ENCODE measurements at regions not wholly inside any gene's neighbourhood (a gene's known extent, or its start where the extent isn't known, plus 50 kb on each side); places are given as distances from the start of the nearest gene placed in this dataset.

DNA sequence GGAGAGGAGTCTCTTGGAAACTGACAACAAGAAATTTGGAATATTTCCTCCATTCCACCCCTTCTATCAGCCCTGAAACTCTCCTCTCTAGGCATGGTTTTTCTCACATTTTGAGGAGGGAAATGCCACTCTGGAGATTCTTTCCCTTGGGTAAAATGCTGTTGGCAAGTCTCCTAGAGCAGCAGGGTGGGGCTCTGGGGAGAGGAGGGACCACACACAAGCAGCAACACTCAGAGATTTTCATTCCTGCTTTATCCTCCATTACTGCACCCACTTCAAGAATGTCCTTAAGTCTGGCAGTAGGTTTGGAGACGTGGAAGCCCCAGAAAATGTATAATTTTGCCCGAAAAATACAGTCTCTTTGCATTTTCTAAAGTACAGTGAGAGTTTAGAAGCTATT, 130.8 kb upstream of the FLRT2 start:
- Mint-ChIP-seq H3K27me3 (ENCODE audit: low read depth) (no peaks in the 10 kb centered on the region), H3K4me3 (no peak overlapping the region), H3K36me3 (ENCODE audit: low read depth) (no peaks in the 10 kb centered on the region), H3K27ac (no peak overlapping the region), H3K9me3 (peaks cover 4% of the 10 kb centered on the region), H3K4me1 (ENCODE audit: low read depth) (no peaks in the 10 kb centered on the region)

- peaks cover 4% of the 10 kb centered on the region for H3K9me3 Mint-ChIP-seq
- H3K4me1 Mint-ChIP-seq (ENCODE audit: low read depth) = no peaks in the 10 kb centered on the region
- no peaks in the 10 kb centered on the region for H3K27me3 Mint-ChIP-seq (ENCODE audit: low read depth)
- H3K4me3 Mint-ChIP-seq = no peak overlapping the region
- H3K36me3 Mint-ChIP-seq (ENCODE audit: low read depth) = no peaks in the 10 kb centered on the region
- no peak overlapping the region for H3K27ac Mint-ChIP-seq
Measured at GRCh38 chr14:85400678-85401077, 129.3 kb upstream of the FLRT2 start.

DNA sequence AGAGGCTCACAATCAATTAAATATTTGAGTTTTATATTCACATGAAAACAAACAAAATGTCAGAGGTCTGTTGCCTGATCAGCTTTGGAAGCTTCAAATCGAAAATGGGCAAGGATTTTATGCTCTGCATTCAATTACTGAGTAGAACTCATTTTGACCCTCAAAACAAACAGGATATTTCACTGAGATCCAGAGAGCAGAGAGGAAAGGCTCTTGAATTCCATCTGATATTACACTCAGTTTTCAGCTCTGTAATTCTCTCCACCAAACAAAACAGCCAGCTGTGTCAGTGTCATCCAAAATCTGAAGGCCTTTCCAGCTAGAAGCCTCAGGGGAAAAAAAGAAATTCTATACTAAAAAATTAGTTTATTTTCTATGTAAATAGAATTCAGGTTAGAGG, 128.6 kb upstream of the FLRT2 start:
- Mint-ChIP-seq H3K9me3 (peaks cover 4% of the 10 kb centered on the region), H3K4me3 (no peak overlapping the region), H3K4me1 (ENCODE audit: low read depth) (no peaks in the 10 kb centered on the region), H3K36me3 (ENCODE audit: low read depth) (no peaks in the 10 kb centered on the region), H3K27me3 (ENCODE audit: low read depth) (no peaks in the 10 kb centered on the region), H3K27ac (no peak overlapping the region)

- H3K36me3 Mint-ChIP-seq (ENCODE audit: low read depth) = no peaks in the 10 kb centered on the region
- H3K27me3 Mint-ChIP-seq (ENCODE audit: low read depth) = no peaks in the 10 kb centered on the region
- no peak overlapping the region for H3K27ac Mint-ChIP-seq
- H3K4me1 Mint-ChIP-seq (ENCODE audit: low read depth) = no peaks in the 10 kb centered on the region
- H3K9me3 Mint-ChIP-seq = peaks cover 4% of the 10 kb centered on the region
- no peak overlapping the region for H3K4me3 Mint-ChIP-seq
Measured at GRCh38 chr14:85402569-85403162, 127.3 kb upstream of the FLRT2 start.

GRCh38 chr14:85409481-85410210, 120.3 kb upstream of the FLRT2 start:
- no peak overlapping the region for H3K27ac Mint-ChIP-seq
- no peaks in the 10 kb centered on the region for H3K27me3 Mint-ChIP-seq (ENCODE audit: low read depth)
- no peaks in the 10 kb centered on the region for H3K4me1 Mint-ChIP-seq (ENCODE audit: low read depth)
- no peaks in the 10 kb centered on the region for H3K36me3 Mint-ChIP-seq (ENCODE audit: low read depth)
- H3K4me3 Mint-ChIP-seq = no peak overlapping the region
- peaks cover 5% of the 10 kb centered on the region for H3K9me3 Mint-ChIP-seq

- H3K36me3 Mint-ChIP-seq (ENCODE audit: low read depth) = no peaks in the 10 kb centered on the region
- peaks cover 5% of the 10 kb centered on the region for H3K9me3 Mint-ChIP-seq
- H3K4me1 Mint-ChIP-seq (ENCODE audit: low read depth) = no peaks in the 10 kb centered on the region
- no peaks in the 10 kb centered on the region for H3K27me3 Mint-ChIP-seq (ENCODE audit: low read depth)
- H3K4me3 Mint-ChIP-seq = no peak overlapping the region
- H3K27ac Mint-ChIP-seq = no peak overlapping the region
Measured at GRCh38 chr14:85412756-85413155, 117.2 kb upstream of the FLRT2 start.

DNA sequence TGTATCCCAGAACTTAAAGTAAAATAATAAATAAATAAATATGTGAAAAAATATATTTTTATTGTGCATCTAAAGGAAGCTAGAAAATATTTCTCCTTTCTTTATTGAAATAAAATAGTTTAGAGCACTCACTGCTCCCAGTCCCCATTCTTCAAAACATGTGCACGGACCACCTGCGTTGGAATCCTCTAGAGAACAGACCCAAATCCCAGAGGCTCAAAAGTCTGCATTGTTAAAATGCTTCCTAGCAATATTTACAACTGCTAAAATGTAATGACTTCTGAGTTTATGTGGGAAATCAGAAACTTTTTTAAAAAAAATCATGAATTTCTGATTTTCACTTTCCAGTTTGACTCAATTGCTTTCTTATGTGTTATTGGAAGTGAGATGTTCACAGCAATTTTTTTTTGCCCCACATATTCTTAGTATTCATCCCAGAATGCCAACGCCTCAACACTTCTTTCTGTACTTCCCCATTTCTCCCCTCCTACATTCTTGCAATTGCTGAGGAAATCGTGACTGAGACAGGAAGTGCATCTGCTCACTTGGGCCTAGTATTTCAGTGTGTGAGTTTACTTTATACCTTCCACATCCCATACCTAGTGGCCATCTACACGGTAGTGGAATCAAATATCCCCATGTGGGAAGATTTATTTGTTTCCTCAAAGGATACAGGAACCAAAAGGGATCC, 116.0 kb upstream of the FLRT2 start:
- H3K4me3 Mint-ChIP-seq = no peak overlapping the region
- peaks cover 5% of the 10 kb centered on the region for H3K9me3 Mint-ChIP-seq
- H3K27ac Mint-ChIP-seq = no peak overlapping the region
- H3K27me3 Mint-ChIP-seq (ENCODE audit: low read depth) = no peaks in the 10 kb centered on the region
- no peaks in the 10 kb centered on the region for H3K4me1 Mint-ChIP-seq (ENCODE audit: low read depth)
- no peaks in the 10 kb centered on the region for H3K36me3 Mint-ChIP-seq (ENCODE audit: low read depth)

DNA sequence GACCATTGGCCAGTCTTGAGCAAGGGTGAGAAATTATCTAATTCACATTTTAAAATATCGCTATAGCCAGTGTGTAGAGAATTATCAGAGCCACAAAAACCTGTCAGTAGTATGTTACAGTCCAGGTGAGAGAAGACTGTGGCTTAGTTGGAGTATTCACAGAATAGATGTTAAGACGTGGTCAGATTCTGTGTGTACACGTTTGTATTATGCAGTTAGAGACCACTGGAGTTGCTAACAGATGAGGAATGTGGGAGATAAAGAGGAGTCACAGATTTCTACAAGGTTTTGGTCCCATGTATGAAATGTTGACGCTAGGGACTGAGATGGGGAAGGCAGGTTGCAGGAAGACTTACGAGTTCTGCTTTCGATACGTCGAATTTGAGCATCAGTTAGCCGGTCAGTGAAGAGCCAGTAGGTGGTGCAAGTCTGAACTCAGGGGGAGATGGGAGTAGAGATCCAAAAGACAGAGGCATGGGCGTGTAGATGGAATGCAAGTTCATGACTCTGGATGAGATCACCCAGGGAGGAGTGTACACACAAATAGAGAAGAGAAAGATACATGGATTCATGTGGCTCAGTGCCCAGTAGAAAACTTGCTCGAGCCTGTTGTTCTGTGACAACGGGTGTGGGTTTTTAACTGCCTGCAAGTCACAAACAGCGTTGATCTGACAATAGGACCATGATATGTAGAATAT, 114.8 kb upstream of the FLRT2 start:
- H3K4me1 Mint-ChIP-seq (ENCODE audit: low read depth) = no peaks in the 10 kb centered on the region
- no peak overlapping the region for H3K27ac Mint-ChIP-seq
- peaks cover 7% of the 10 kb centered on the region for H3K9me3 Mint-ChIP-seq
- H3K36me3 Mint-ChIP-seq (ENCODE audit: low read depth) = no peaks in the 10 kb centered on the region
- H3K4me3 Mint-ChIP-seq = no peak overlapping the region
- H3K27me3 Mint-ChIP-seq (ENCODE audit: low read depth) = no peaks in the 10 kb centered on the region

DNA sequence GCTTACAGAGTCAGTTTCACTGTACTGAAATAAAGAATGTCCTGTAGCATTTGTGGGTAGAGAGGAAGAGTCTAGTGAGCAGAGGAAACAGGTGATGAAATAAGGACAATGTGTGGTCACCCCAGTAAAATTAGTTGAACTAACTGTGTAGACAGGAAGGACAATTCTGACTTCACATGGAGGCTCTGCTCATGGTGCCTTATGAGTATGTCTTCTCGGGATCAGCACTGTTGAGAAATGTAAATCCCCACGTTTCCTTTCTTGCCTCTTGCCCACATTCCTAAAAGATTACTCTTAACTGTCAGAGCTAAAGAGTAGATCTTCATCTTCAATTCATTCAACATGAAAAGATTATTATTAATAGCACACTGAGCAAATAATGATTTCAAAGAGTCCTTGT, 113.2 kb upstream of the FLRT2 start:
- peaks cover 4% of the 10 kb centered on the region for H3K9me3 Mint-ChIP-seq
- no peaks in the 10 kb centered on the region for H3K27me3 Mint-ChIP-seq (ENCODE audit: low read depth)
- no peaks in the 10 kb centered on the region for H3K4me1 Mint-ChIP-seq (ENCODE audit: low read depth)
- H3K36me3 Mint-ChIP-seq (ENCODE audit: low read depth) = no peaks in the 10 kb centered on the region
- no peak overlapping the region for H3K4me3 Mint-ChIP-seq
- H3K27ac Mint-ChIP-seq = no peak overlapping the region

DNA sequence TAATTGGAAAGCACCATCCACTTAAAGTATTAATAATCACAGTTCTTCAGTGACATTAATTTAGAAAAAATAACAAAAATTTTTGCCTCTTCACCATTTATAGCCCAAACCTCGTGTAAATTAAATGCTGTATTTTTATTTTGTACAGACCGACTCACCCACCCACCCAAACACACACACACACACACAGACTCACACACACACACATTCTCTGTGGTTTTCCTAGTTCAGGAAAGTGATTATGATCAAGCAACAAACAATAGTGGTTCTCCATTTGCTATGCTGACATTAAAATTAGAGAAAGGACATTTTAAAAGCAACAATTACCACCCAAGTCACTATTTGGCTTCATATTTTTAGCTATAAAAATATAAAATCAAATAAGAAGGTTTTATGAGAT, 112.5 kb upstream of the FLRT2 start:
- peaks cover 4% of the 10 kb centered on the region for H3K9me3 Mint-ChIP-seq
- H3K27ac Mint-ChIP-seq = no peak overlapping the region

DNA sequence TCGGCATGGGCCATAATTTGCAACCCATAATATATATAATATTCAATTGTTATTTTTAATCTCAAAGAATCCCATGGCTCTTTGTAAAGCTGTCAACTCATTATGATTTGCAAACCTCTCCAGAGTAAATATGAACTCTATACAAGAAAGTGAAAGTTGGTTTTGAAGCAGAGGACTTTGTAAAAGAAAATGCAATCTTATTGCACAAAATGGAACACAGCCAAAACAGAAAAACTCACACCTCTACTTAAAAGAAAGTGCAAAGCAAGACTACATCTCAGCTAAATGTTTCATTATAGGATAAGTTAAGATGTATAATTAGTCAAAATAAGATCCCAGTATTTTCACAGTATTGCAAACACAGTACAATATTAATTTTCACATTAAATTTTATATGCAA, 111.2 kb upstream of the FLRT2 start:
- Mint-ChIP-seq H3K27me3 (ENCODE audit: low read depth) (no peaks in the 10 kb centered on the region), H3K9me3 (peaks cover 4% of the 10 kb centered on the region), H3K27ac (no peak overlapping the region), H3K36me3 (ENCODE audit: low read depth) (no peaks in the 10 kb centered on the region), H3K4me3 (no peak overlapping the region), H3K4me1 (ENCODE audit: low read depth) (no peaks in the 10 kb centered on the region)

More for the DNA sequence above, 112.5 kb upstream of the FLRT2 start:
- no peaks in the 10 kb centered on the region for H3K36me3 Mint-ChIP-seq (ENCODE audit: low read depth)
- H3K27me3 Mint-ChIP-seq (ENCODE audit: low read depth) = no peaks in the 10 kb centered on the region
- no peaks in the 10 kb centered on the region for H3K4me1 Mint-ChIP-seq (ENCODE audit: low read depth)
- H3K4me3 Mint-ChIP-seq = no peak overlapping the region

DNA sequence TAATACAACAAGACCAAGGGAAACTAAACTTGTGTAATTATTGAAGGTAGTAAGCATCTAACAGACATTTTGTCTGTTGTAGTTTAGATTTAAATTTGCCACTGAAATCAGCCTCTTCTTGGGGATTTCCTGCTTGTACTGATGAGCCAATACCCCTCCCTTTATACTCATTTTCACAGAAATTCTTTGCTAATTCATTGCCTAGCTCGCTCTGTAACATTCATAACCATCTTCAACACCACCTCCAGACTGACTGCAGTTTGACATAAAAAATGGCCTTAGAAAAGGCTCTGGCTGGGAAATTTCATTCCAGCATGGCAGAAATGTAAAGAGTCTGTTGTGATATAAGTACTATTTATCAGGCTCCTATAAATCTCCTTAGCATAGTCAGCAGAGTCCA, 109.7 kb upstream of the FLRT2 start:
- Mint-ChIP-seq H3K4me3 (no peak overlapping the region), H3K27ac (no peak overlapping the region), H3K4me1 (ENCODE audit: low read depth) (no peaks in the 10 kb centered on the region), H3K27me3 (ENCODE audit: low read depth) (no peaks in the 10 kb centered on the region), H3K36me3 (ENCODE audit: low read depth) (no peaks in the 10 kb centered on the region), H3K9me3 (peaks cover 4% of the 10 kb centered on the region)

DNA sequence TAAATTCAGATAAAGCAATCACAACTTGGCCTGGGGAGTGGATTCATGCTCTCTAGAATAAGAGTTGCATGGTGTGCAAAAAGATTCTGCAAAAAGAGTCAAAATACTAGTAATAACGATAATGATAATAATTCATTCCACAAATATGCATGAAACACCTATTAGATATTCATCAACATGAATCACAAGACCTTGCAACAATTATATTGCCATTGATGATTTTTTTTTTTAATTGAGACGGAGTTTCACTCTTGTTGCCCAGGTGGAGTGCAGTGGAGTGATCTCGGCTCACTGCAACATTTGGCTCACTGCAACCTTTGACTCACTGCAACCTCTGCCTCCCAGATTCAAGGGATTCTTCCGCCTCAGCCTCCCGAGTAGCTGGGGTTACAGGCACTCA, 109.2 kb upstream of the FLRT2 start:
- Mint-ChIP-seq H3K4me3 (no peak overlapping the region), H3K4me1 (ENCODE audit: low read depth) (no peaks in the 10 kb centered on the region), H3K36me3 (ENCODE audit: low read depth) (no peaks in the 10 kb centered on the region), H3K27me3 (ENCODE audit: low read depth) (no peaks in the 10 kb centered on the region), H3K9me3 (peaks cover 4% of the 10 kb centered on the region), H3K27ac (no peak overlapping the region)

- no peak overlapping the region for H3K4me3 Mint-ChIP-seq
- peaks cover 4% of the 10 kb centered on the region for H3K9me3 Mint-ChIP-seq
- no peaks in the 10 kb centered on the region for H3K36me3 Mint-ChIP-seq (ENCODE audit: low read depth)
- no peaks in the 10 kb centered on the region for H3K4me1 Mint-ChIP-seq (ENCODE audit: low read depth)
- no peaks in the 10 kb centered on the region for H3K27me3 Mint-ChIP-seq (ENCODE audit: low read depth)
- H3K27ac Mint-ChIP-seq = no peak overlapping the region
Measured at GRCh38 chr14:85421186-85421877, 108.6 kb upstream of the FLRT2 start.
